HG03280 (cell line): ENCODE measurements at regions not wholly inside any gene's neighbourhood (a gene's known extent, or its start where the extent isn't known, plus 50 kb on each side); places are given as distances from the start of the nearest gene placed in this dataset.
"Not testable (repeated sequence)": the region's sequence is repeated elsewhere in the genome, so short reads cannot be mapped to it uniquely, and the experiment has no call there.

Experiments
- ATAC-seq: cut with Tn5 transposase; IDR thresholded peaks from one replicate; pipeline ENCODE4 v1.9.1; 2021; ENCODE audit warnings: mild to moderate bottlenecking, moderate library complexity; ENCODE audit not compliant: unreplicated experiment

GRCh38 chr5:4581289-4581688 lies 558.8 kb upstream of the ADAMTS16 start:
- ATAC-seq: no peak

GRCh38 chr5:4584982-4585381 lies 555.1 kb upstream of the ADAMTS16 start:
- ATAC-seq: no peak

GRCh38 chr5:4613440-4613839 lies 526.7 kb upstream of the ADAMTS16 start:
- ATAC-seq: no peak

GRCh38 chr5:4614088-4614487 lies 526.0 kb upstream of the ADAMTS16 start:
- ATAC-seq: no peak

- not testable (repeated sequence) for ATAC-seq
Observed at GRCh38 chr5:4615369-4615768, 524.8 kb upstream of the ADAMTS16 start.

GRCh38 chr5:4625206-4625896 lies 514.8 kb upstream of the ADAMTS16 start:
- no peak for ATAC-seq

- ATAC-seq: no peak
Observed at GRCh38 chr5:4627131-4627530, 513.0 kb upstream of the ADAMTS16 start.

- no peak for ATAC-seq
Observed at GRCh38 chr5:4627929-4628328, 512.2 kb upstream of the ADAMTS16 start.

- ATAC-seq: no peak
Observed at GRCh38 chr5:4628645-4629385, 511.3 kb upstream of the ADAMTS16 start.

GRCh38 chr5:4630031-4630430 lies 510.1 kb upstream of the ADAMTS16 start:
- no peak for ATAC-seq

GRCh38 chr5:4634342-4634741 lies 505.8 kb upstream of the ADAMTS16 start:
- no peak for ATAC-seq

- ATAC-seq: no peak
Observed at GRCh38 chr5:4636378-4636777, 503.8 kb upstream of the ADAMTS16 start.

GRCh38 chr5:4639946-4640345 lies 500.2 kb upstream of the ADAMTS16 start:
- no peak for ATAC-seq

GRCh38 chr5:4640795-4641194 lies 499.3 kb upstream of the ADAMTS16 start:
- ATAC-seq: no peak

GRCh38 chr5:4642525-4642924 lies 497.6 kb upstream of the ADAMTS16 start:
- ATAC-seq: no peak

- ATAC-seq: no peak
Observed at GRCh38 chr5:4643190-4643589, 496.9 kb upstream of the ADAMTS16 start.

GRCh38 chr5:4643960-4644359 lies 496.2 kb upstream of the ADAMTS16 start:
- ATAC-seq: no peak

GRCh38 chr5:4646715-4647375 lies 493.3 kb upstream of the ADAMTS16 start:
- ATAC-seq: no peak

- no peak for ATAC-seq
Observed at GRCh38 chr5:4647955-4648354, 492.2 kb upstream of the ADAMTS16 start.

- ATAC-seq: no peak
Observed at GRCh38 chr5:4651806-4652565, 488.1 kb upstream of the ADAMTS16 start.

- no peak for ATAC-seq
Observed at GRCh38 chr5:4653475-4653874, 486.7 kb upstream of the ADAMTS16 start.
